Astrocyte (in vitro differentiated cells and primary cell): ENCODE measurements at regions not wholly inside any gene's neighbourhood (a gene's known extent, or its start where the extent isn't known, plus 50 kb on each side); places are given as distances from the start of the nearest gene placed in this dataset.

Source experiments
- DNase-seq: peaks from one replicate; pipeline ENCODE4 v3.0.0-alpha.2; 2010; ENCODE audit warnings: low read depth
- FAIRE-seq: peaks from 2 replicates; lab custom pipeline; 2011; peaks lifted over from hg19 to GRCh38; lab: Jason Lieb, UNC
- H2AFZ ChIP-seq: 2 replicates; pipeline ENCODE4 v1.6.0; 2012; ENCODE audit warnings: low read depth, low read length, inconsistent platforms
- H3K27ac ChIP-seq: 2 replicates; pipeline ENCODE4 v1.5.1; 2011; ENCODE audit warnings: low read depth, low read length, inconsistent platforms
- H3K27me3 ChIP-seq: 2 replicates; pipeline ENCODE4 v1.6.0; 2011; ENCODE audit warnings: low read length, inconsistent platforms; ENCODE audit not compliant: insufficient read depth
- H3K36me3 ChIP-seq: 2 replicates; pipeline ENCODE4 v1.5.1; 2011; ENCODE audit warnings: low read length, inconsistent platforms; ENCODE audit not compliant: insufficient read depth
- H3K4me1 ChIP-seq: 2 replicates; pipeline ENCODE4 v1.5.1; 2011; ENCODE audit warnings: low read length, inconsistent platforms; ENCODE audit not compliant: insufficient read depth
- H3K4me2 ChIP-seq: 2 replicates; pipeline ENCODE4 v1.6.0; 2012; ENCODE audit warnings: low read length, inconsistent platforms
- H3K4me3 ChIP-seq: 2 replicates; pipeline ENCODE4 v1.5.1; 2011; ENCODE audit warnings: low read depth, mild to moderate bottlenecking, low read length, inconsistent platforms; ENCODE audit not compliant: insufficient read depth
- H3K79me2 ChIP-seq: 2 replicates; pipeline ENCODE4 v1.6.0; 2012; ENCODE audit warnings: mild to moderate bottlenecking, low read length, inconsistent platforms; ENCODE audit not compliant: insufficient read depth
- H3K9ac ChIP-seq: 2 replicates; pipeline ENCODE4 v1.6.0; 2012; ENCODE audit warnings: mild to moderate bottlenecking, low read length, inconsistent platforms
- H3K9me3 ChIP-seq: 2 replicates; pipeline ENCODE4 v1.5.1; 2012; ENCODE audit warnings: low read depth, mild to moderate bottlenecking, low read length, inconsistent platforms; ENCODE audit not compliant: insufficient read depth
- H4K20me1 ChIP-seq: 2 replicates; pipeline ENCODE4 v1.6.0; 2012; ENCODE audit warnings: low read length, inconsistent platforms; ENCODE audit not compliant: insufficient read depth
- H3K27ac Mint-ChIP-seq: one replicate; pipeline ENCODE4 v1.8.0; 2021; ENCODE audit warnings: mild to moderate bottlenecking, mixed read lengths; ENCODE audit not compliant: unreplicated experiment
- H3K27me3 Mint-ChIP-seq: one replicate; pipeline ENCODE4 v1.8.0; 2021; ENCODE audit warnings: low read depth, mixed read lengths; ENCODE audit not compliant: unreplicated experiment
- H3K36me3 Mint-ChIP-seq: one replicate; pipeline ENCODE4 v1.8.0; 2021; ENCODE audit warnings: low read depth, mixed read lengths; ENCODE audit not compliant: unreplicated experiment
- H3K4me1 Mint-ChIP-seq: one replicate; pipeline ENCODE4 v1.8.0; 2021; ENCODE audit warnings: low read depth, mixed read lengths; ENCODE audit not compliant: unreplicated experiment
- H3K4me3 Mint-ChIP-seq: one replicate; pipeline ENCODE4 v1.8.0; 2021; ENCODE audit warnings: mild to moderate bottlenecking, moderate library complexity, mixed read lengths; ENCODE audit not compliant: unreplicated experiment
- H3K9me3 Mint-ChIP-seq: one replicate; pipeline ENCODE4 v1.8.0; 2021; ENCODE audit warnings: mild to moderate bottlenecking, mixed read lengths; ENCODE audit not compliant: unreplicated experiment
- EZH2 ChIP-seq: IDR thresholded peaks from 2 replicates; pipeline ENCODE4 v1.6.1; 2012; ENCODE audit warnings: mild to moderate bottlenecking, low read length, inconsistent platforms; ENCODE audit not compliant: insufficient read depth
- TF ChIP-seq, protein P1 (sequence below): IDR thresholded peaks from 2 replicates; pipeline ENCODE4 v1.5.1; 2011; ENCODE audit warnings: low read depth, mild to moderate bottlenecking, inconsistent platforms, low read length, moderate library complexity; ENCODE audit not compliant: insufficient read depth

DNA sequence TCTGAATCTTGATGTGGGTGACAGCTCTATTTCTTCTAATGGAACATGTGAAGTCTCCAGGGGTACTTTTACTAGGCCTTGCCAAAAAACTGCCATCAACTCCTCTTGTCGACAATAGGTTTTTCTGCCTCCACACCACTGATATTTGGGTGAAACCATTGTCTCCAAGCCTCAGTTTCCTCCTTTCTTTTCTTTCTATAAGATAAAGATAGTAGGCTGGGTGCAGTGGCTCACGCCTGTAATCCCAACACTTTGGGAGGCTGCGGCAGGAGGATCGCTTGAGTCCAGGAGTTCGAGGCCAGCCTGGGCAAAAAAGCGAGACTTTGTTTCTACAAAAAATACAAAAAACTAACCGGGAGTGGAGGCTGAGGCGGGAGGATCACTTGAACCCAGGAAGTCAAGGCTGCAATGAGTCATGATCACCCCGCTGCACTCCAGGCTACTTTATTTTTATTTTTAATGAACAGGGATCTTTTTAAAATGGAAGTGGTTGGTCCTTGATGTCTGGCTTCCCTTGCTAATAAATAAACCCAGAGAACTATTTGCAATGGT lies 159.9 kb upstream of the TNFAIP3 start:
- no peaks in the 10 kb centered on the region for H3K36me3 Mint-ChIP-seq
- Histone ChIP-seq H3K4me2 (no peak overlapping the region), H2AFZ (no peak overlapping the region), H3K9ac (no peak overlapping the region), H3K4me1 (peaks cover 4% of the 10 kb centered on the region), H3K9me3 (no peaks in the 10 kb centered on the region), H3K79me2 (no peaks in the 10 kb centered on the region), H3K36me3 (no peaks in the 10 kb centered on the region), H3K27ac (no peak overlapping the region), H4K20me1 (no peaks in the 10 kb centered on the region), H3K27me3 (no peaks in the 10 kb centered on the region), H3K4me3 (no peak overlapping the region)
- H3K4me3 Mint-ChIP-seq: no peak overlapping the region
- no peaks in the 10 kb centered on the region for H3K27me3 Mint-ChIP-seq
- DNase-seq: no peak
- TF ChIP-seq, protein P1, sequence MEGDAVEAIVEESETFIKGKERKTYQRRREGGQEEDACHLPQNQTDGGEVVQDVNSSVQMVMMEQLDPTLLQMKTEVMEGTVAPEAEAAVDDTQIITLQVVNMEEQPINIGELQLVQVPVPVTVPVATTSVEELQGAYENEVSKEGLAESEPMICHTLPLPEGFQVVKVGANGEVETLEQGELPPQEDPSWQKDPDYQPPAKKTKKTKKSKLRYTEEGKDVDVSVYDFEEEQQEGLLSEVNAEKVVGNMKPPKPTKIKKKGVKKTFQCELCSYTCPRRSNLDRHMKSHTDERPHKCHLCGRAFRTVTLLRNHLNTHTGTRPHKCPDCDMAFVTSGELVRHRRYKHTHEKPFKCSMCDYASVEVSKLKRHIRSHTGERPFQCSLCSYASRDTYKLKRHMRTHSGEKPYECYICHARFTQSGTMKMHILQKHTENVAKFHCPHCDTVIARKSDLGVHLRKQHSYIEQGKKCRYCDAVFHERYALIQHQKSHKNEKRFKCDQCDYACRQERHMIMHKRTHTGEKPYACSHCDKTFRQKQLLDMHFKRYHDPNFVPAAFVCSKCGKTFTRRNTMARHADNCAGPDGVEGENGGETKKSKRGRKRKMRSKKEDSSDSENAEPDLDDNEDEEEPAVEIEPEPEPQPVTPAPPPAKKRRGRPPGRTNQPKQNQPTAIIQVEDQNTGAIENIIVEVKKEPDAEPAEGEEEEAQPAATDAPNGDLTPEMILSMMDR: no peak
- TF ChIP-seq EZH2: no peak
- FAIRE-seq: no peak
- peaks cover 1% of the 10 kb centered on the region for H3K4me1 Mint-ChIP-seq
- H3K9me3 Mint-ChIP-seq: no peaks in the 10 kb centered on the region
- H3K27ac Mint-ChIP-seq: no peak overlapping the region

DNA sequence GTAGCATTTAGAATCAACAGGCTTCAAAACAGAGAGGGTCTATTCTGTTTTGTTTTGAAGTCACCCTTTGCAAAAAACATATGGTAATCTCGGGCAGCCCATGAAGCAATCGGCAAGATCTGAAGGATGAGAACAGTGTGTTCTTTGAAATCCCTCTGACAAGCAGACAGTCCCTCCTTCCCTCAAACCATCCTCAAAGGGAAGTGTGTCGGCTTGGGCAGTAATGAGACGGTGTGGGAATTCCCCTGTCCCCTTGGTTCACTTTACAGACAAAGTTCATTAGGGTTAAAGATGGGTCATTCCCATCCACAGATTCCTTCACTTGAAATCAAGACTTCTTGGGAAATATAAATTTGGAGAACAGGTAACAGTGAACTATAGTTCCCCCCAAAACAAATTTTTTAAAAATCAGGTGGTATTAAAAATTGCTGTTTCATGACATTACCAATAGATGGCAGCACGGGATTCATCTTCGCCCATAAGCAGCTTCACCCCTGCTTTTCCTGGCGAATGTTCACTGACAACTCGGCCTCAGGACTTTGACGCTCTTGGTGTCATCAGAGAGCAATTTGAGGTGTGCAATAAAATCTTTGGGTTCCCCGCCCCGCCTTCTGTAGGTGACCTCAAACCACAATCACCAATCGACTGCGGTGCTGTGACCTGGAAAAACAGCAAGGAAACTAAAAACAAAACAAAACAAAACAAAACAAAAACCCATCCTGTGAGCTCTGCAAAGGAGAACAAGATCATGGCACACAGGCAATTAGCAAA lies 159.3 kb upstream of the TNFAIP3 start:
- Histone ChIP-seq H3K4me1 (peaks cover 4% of the 10 kb centered on the region), H3K27ac (no peak overlapping the region), H3K27me3 (no peaks in the 10 kb centered on the region), H4K20me1 (no peaks in the 10 kb centered on the region), H3K9ac (peak overlapping the region; percentile 37), H3K4me3 (no peak overlapping the region), H3K79me2 (no peaks in the 10 kb centered on the region), H3K36me3 (no peaks in the 10 kb centered on the region), H3K4me2 (peak overlapping the region; percentile 74), H3K9me3 (no peaks in the 10 kb centered on the region), H2AFZ (peak overlapping the region; percentile 46)
- TF ChIP-seq EZH2: no peak
- TF ChIP-seq, protein P1: peak; percentile 83
- Mint-ChIP-seq H3K4me3 (no peak overlapping the region), H3K36me3 (no peaks in the 10 kb centered on the region), H3K4me1 (peaks cover 1% of the 10 kb centered on the region), H3K27me3 (no peaks in the 10 kb centered on the region), H3K9me3 (no peaks in the 10 kb centered on the region), H3K27ac (peak overlapping the region; percentile 24)
- DNase-seq (peak; percentile 79), FAIRE-seq (peak; percentile 37)

DNA sequence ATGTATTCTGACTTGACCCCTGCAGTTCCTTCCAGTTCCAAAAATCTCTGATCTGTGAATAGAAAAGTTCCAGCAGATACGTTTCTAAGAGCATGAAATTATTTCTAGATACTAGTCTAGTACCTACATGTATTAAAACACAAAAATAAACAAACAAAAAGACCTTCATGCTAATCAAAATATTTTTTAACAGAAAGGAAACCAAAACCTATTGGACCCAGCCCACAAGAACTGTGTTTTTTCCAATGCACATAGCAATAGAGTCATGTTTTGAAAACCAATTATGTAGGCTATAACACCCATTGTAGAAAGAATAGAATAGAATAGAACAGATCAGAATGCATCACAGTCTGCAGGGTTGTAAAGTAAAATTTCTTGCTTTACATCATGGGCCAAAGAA lies 158.6 kb upstream of the TNFAIP3 start:
- H3K36me3 Mint-ChIP-seq: no peaks in the 10 kb centered on the region

More for the DNA sequence above, 158.6 kb upstream of the TNFAIP3 start:
- Mint-ChIP-seq H3K27me3 (no peaks in the 10 kb centered on the region), H3K4me1 (no peaks in the 10 kb centered on the region), H3K27ac (no peak overlapping the region), H3K9me3 (no peaks in the 10 kb centered on the region), H3K4me3 (no peak overlapping the region)
- Histone ChIP-seq H3K4me2 (no peak overlapping the region), H3K4me1 (peaks cover 4% of the 10 kb centered on the region), H3K36me3 (no peaks in the 10 kb centered on the region), H3K27me3 (no peaks in the 10 kb centered on the region), H3K27ac (no peak overlapping the region), H2AFZ (no peak overlapping the region), H3K79me2 (no peaks in the 10 kb centered on the region), H3K9ac (peak overlapping the region; percentile 37), H3K9me3 (no peaks in the 10 kb centered on the region), H3K4me3 (no peak overlapping the region), H4K20me1 (no peaks in the 10 kb centered on the region)
- no peak for FAIRE-seq
- TF ChIP-seq, protein P1: no peak
- no peak for DNase-seq
